ENCODE measurements at regions not wholly inside any gene's neighbourhood (a gene's known extent, or its start where the extent isn't known, plus 50 kb on each side); places are given as distances from the start of the nearest gene placed in this dataset.

GRCh38 chr2:147548451-147548850 is 296.4 kb upstream of the ACVR2A start:
- Mint-ChIP-seq H3K9me3 (ENCODE audit: unreplicated experiment) (no peaks in the 10 kb centered on the region), H3K4me3 (ENCODE audit: unreplicated experiment) (no peak overlapping the region), H3K27ac (ENCODE audit: unreplicated experiment) (no peak overlapping the region), H3K27me3 (ENCODE audit: unreplicated experiment) (no peaks in the 10 kb centered on the region), H3K4me1 (ENCODE audit: unreplicated experiment) (no peaks in the 10 kb centered on the region), H3K36me3 (ENCODE audit: unreplicated experiment) (no peaks in the 10 kb centered on the region)
- no peak for TF ChIP-seq CTCF (IDR thresholded peaks at IDR 0.05)
- DNase-seq (ENCODE audit: extremely low spot score, unreplicated experiment), result no peak

- no peak for DNase-seq (ENCODE audit: extremely low spot score, unreplicated experiment)
- Mint-ChIP-seq H3K9me3 (ENCODE audit: unreplicated experiment) (no peaks in the 10 kb centered on the region), H3K27me3 (ENCODE audit: unreplicated experiment) (no peaks in the 10 kb centered on the region), H3K27ac (ENCODE audit: unreplicated experiment) (no peak overlapping the region), H3K4me3 (ENCODE audit: unreplicated experiment) (no peak overlapping the region), H3K36me3 (ENCODE audit: unreplicated experiment) (no peaks in the 10 kb centered on the region), H3K4me1 (ENCODE audit: unreplicated experiment) (no peaks in the 10 kb centered on the region)
- no peak for TF ChIP-seq CTCF (IDR thresholded peaks at IDR 0.05)
These were observed 297.4 kb upstream of the ACVR2A start for GRCh38 chr2:147547440-147547839.

GRCh38 chr2:147546109-147546508 is 298.7 kb upstream of the ACVR2A start:
- Mint-ChIP-seq H3K9me3 (ENCODE audit: unreplicated experiment) (no peaks in the 10 kb centered on the region), H3K27ac (ENCODE audit: unreplicated experiment) (no peak overlapping the region), H3K4me3 (ENCODE audit: unreplicated experiment) (no peak overlapping the region), H3K4me1 (ENCODE audit: unreplicated experiment) (no peaks in the 10 kb centered on the region), H3K36me3 (ENCODE audit: unreplicated experiment) (no peaks in the 10 kb centered on the region), H3K27me3 (ENCODE audit: unreplicated experiment) (no peaks in the 10 kb centered on the region)
- no peak for DNase-seq (ENCODE audit: extremely low spot score, unreplicated experiment)
- no peak for TF ChIP-seq CTCF (IDR thresholded peaks at IDR 0.05)

GRCh38 chr2:147543056-147543455 is 301.8 kb upstream of the ACVR2A start:
- Mint-ChIP-seq H3K4me3 (ENCODE audit: unreplicated experiment) (no peak overlapping the region), H3K27me3 (ENCODE audit: unreplicated experiment) (no peaks in the 10 kb centered on the region), H3K4me1 (ENCODE audit: unreplicated experiment) (no peaks in the 10 kb centered on the region), H3K27ac (ENCODE audit: unreplicated experiment) (no peak overlapping the region), H3K36me3 (ENCODE audit: unreplicated experiment) (no peaks in the 10 kb centered on the region), H3K9me3 (ENCODE audit: unreplicated experiment) (no peaks in the 10 kb centered on the region)
- no peak for DNase-seq (ENCODE audit: extremely low spot score, unreplicated experiment)
- TF ChIP-seq CTCF (IDR thresholded peaks at IDR 0.05), result no peak

GRCh38 chr2:147542351-147542750 is 302.5 kb upstream of the ACVR2A start:
- Mint-ChIP-seq H3K27ac (ENCODE audit: unreplicated experiment) (no peak overlapping the region), H3K36me3 (ENCODE audit: unreplicated experiment) (no peaks in the 10 kb centered on the region), H3K9me3 (ENCODE audit: unreplicated experiment) (no peaks in the 10 kb centered on the region), H3K4me1 (ENCODE audit: unreplicated experiment) (no peaks in the 10 kb centered on the region), H3K4me3 (ENCODE audit: unreplicated experiment) (no peak overlapping the region), H3K27me3 (ENCODE audit: unreplicated experiment) (no peaks in the 10 kb centered on the region)
- DNase-seq (ENCODE audit: extremely low spot score, unreplicated experiment), result no peak
- no peak for TF ChIP-seq CTCF (IDR thresholded peaks at IDR 0.05)

All from osteocyte (in vitro differentiated cells).